B cell (primary cell): ENCODE measurements at regions not wholly inside any gene's neighbourhood (a gene's known extent, or its start where the extent isn't known, plus 50 kb on each side); places are given as distances from the start of the nearest gene placed in this dataset.

Source experiments
- ATAC-seq: fragments of 200-7000 bp; cut with Tn5 transposase; one replicate; pipeline ENCODE4 v1.10.0; 2021; ENCODE audit warnings: low read depth, mild to moderate bottlenecking, moderate number of reproducible peaks, moderate library complexity
- CTCF ChIA-PET: fragments of 350-600 bp; sonication (Branson Sonifier 250); formaldehyde crosslinking; loops from one replicate; lab custom pipeline; 2021; ENCODE audit warnings: antibody characterized with exemption, inconsistent platforms; lab: Charles Lee
- POLR2A ChIA-PET: fragments of 350-600 bp; sonication (Branson Sonifier 250); formaldehyde crosslinking; loops from one replicate; lab custom pipeline; 2021; ENCODE audit warnings: antibody characterized with exemption; lab: Charles Lee
- DNase-seq: peaks from one replicate; pipeline ENCODE4 v3.0.0; 2013
- H2AFZ ChIP-seq: 2 replicates; pipeline ENCODE4 v1.6.1; 2012; ENCODE audit warnings: mild to moderate bottlenecking, low read depth, low read length; ENCODE audit not compliant: insufficient read depth, poor library complexity, severe bottlenecking
- H3K27ac ChIP-seq, 2 donors: 1 replicate in 1 of 2; 2 replicates in 1 of 2; pipeline ENCODE4 v1.5.1; 2012 to 2013; ENCODE audit warnings: low read length in 2 of 2, mild to moderate bottlenecking in 2 of 2, moderate library complexity in 1 of 2
- H3K27me3 ChIP-seq, 4 experiments: fragments of 200-600 bp in 1 of 4; sonication (generic) in 1 of 4; replicated peaks in 1 of 4; 1 replicate in 2 of 4; 2 replicates in 2 of 4; pipeline versions ENCODE4 v1.6.1 to v1.7.0; 2013 to 2016; ENCODE audit warnings: low read length in 3 of 4, mild to moderate bottlenecking in 2 of 4, mixed read lengths in 1 of 4, moderate library complexity in 1 of 4; ENCODE audit not compliant: insufficient read depth in 4 of 4, control insufficient read depth in 3 of 4; ENCODE audit errors: control extremely low read depth in 1 of 4
- H3K36me3 ChIP-seq, 2 experiments: replicated peaks in 1 of 2; 1 replicate in 1 of 2; 2 replicates in 1 of 2; pipeline versions ENCODE4 v1.6.1 to v1.7.1; 2013; ENCODE audit warnings: low read length in 1 of 2; ENCODE audit not compliant: insufficient read depth in 2 of 2, control insufficient read depth in 1 of 2; ENCODE audit errors: control extremely low read depth in 1 of 2, extremely low read depth in 1 of 2
- H3K4me1 ChIP-seq, 2 donors: fragments of 200-600 bp in 1 of 2; sonication (generic) in 1 of 2; 1 replicate in 1 of 2; 2 replicates in 1 of 2; pipeline versions ENCODE4 v1.5.1 to v1.6.1; 2013 to 2017; ENCODE audit warnings: low read length in 2 of 2; ENCODE audit not compliant: control insufficient read depth in 2 of 2, insufficient read depth in 2 of 2
- H3K4me2 ChIP-seq: replicated peaks from 2 replicates; pipeline ENCODE3; 2012; ENCODE audit warnings: mild to moderate bottlenecking, low read depth, low read length; ENCODE audit not compliant: poor library complexity, severe bottlenecking
- H3K4me3 ChIP-seq, 5 experiments: fragments of 200-600 bp in 1 of 5; sonication (generic) in 1 of 5; 1 replicate in 3 of 5; 2 replicates in 2 of 5; pipeline versions ENCODE4 v1.5.1 to v1.7.0; 2011 to 2016; ENCODE audit warnings: low read length in 4 of 5, mild to moderate bottlenecking in 4 of 5, low read depth in 2 of 5, control low read depth in 1 of 5, moderate library complexity in 1 of 5; ENCODE audit not compliant: insufficient read depth in 1 of 5; ENCODE audit errors: control extremely low read depth in 1 of 5, extremely low read depth in 1 of 5
- H3K79me2 ChIP-seq: fragments of 200-600 bp; sonication (generic); one replicate; pipeline ENCODE4 v1.6.0; 2016; ENCODE audit warnings: low read length; ENCODE audit not compliant: control insufficient read depth, insufficient read depth
- H3K9ac ChIP-seq: fragments of 200-600 bp; sonication (generic); 2 replicates; pipeline ENCODE4 v1.6.1; 2017; ENCODE audit warnings: mild to moderate bottlenecking, low read length, moderate library complexity
- H3K9me3 ChIP-seq, 3 donors: one replicate each; pipeline versions ENCODE4 v1.6.1 to v1.7.1; 2013; ENCODE audit warnings: low read length in 2 of 3; ENCODE audit not compliant: control insufficient read depth in 2 of 3, insufficient read depth in 1 of 3; ENCODE audit errors: control extremely low read depth in 1 of 3
- H4K20me1 ChIP-seq: 2 replicates; pipeline ENCODE4 v1.6.0; 2012; ENCODE audit warnings: mild to moderate bottlenecking, low read length; ENCODE audit not compliant: insufficient read depth, control insufficient read depth, poor library complexity, severe bottlenecking
- H3K27ac Mint-ChIP-seq: one replicate; pipeline ENCODE4 v1.8.0; 2021; ENCODE audit warnings: mixed read lengths
- H3K27me3 Mint-ChIP-seq: one replicate; pipeline ENCODE4 v1.8.0; 2021; ENCODE audit warnings: mixed read lengths
- H3K4me1 Mint-ChIP-seq: one replicate; pipeline ENCODE4 v1.8.0; 2021; ENCODE audit warnings: mixed read lengths
- H3K4me3 Mint-ChIP-seq: one replicate; pipeline ENCODE4 v1.8.0; 2021; ENCODE audit warnings: mixed read lengths
- H3K9me3 Mint-ChIP-seq: one replicate; pipeline ENCODE4 v1.8.0; 2022; ENCODE audit warnings: mixed read lengths; ENCODE audit not compliant: insufficient read depth
- EZH2 ChIP-seq: IDR thresholded peaks from 2 replicates; pipeline ENCODE4 v1.6.1; 2012; ENCODE audit warnings: borderline replicate concordance, low read depth, mild to moderate bottlenecking, moderate library complexity, low read length; ENCODE audit not compliant: insufficient read depth, poor library complexity, severe bottlenecking
- WGBS: methylation state at CpG from one replicate; pipeline ENCODE4 v1.1.5; 2013; ENCODE audit warnings: missing lambda C conversion rate; ENCODE audit not compliant: insufficient coverage; 5-methylcytosine and 5-hydroxymethylcytosine counted together
- intact Hi-C: fragments of 100-400 bp; cut with micrococcal nuclease; formaldehyde crosslinking; loops from one replicate; pipeline ENCODE4 v1.10.0; 2022
- TF ChIP-seq, protein P1 (sequence below): fragments of 200-600 bp; IDR thresholded peaks from one replicate; pipeline ENCODE4 v1.8.0; 2022; ENCODE audit warnings: antibody characterized with exemption, mild to moderate bottlenecking

DNA sequence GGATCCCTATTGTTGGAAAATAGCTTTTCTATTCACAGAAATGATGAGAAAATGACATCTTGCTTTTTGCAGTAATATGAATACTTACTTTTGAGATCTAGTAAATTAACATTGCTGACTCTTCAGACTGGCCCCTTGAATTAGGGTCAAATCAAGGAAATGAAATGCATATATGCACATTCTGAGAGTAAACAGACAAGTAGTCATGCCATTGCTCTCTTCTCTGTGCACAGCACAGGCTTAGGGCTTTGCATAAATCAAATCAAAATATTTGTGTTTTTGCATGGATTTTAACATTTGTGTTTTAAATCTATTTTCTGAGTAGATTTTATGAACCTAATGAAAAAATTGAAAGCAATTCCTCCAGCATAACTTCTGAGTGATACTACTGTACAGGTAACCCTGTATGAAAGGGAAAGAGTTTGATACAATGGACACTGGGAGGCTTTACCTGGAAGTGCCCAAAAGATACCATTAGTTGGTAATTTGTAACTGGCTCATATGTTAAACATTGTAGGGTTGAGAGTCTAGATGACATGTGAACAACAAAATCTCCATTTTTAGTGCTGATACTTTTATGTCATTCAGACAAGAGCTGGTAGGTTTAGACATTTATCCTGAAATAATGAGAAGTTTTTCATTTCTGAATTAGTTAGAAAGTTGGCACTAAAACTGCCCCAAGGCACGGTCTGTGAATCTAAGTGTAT lies 280.2 kb upstream of the FBXO33 start:
- Histone ChIP-seq H3K79me2 (no peaks in the 10 kb centered on the region), H3K36me3 (no peaks in the 10 kb centered on the region), H4K20me1 (no peaks in the 10 kb centered on the region), H3K27ac (no peak overlapping the region), H3K4me1 (no peaks in the 10 kb centered on the region), H3K4me3 (no peak overlapping the region), H3K4me2 (no peak overlapping the region), H3K9ac (no peak overlapping the region), H2AFZ (no peak overlapping the region), H3K27me3 (no peaks in the 10 kb centered on the region), H3K9me3 (no peaks in the 10 kb centered on the region)
- H3K27ac Mint-ChIP-seq, result no peak overlapping the region
- no CpG with 5 or more reads among the region's 1 CpG for WGBS
- H3K4me1 Mint-ChIP-seq, result no peaks in the 10 kb centered on the region
- H3K4me3 Mint-ChIP-seq, result no peak overlapping the region
- no peaks in the 10 kb centered on the region for H3K27me3 Mint-ChIP-seq
- TF ChIP-seq EZH2, result no peak
- TF ChIP-seq, protein P1, sequence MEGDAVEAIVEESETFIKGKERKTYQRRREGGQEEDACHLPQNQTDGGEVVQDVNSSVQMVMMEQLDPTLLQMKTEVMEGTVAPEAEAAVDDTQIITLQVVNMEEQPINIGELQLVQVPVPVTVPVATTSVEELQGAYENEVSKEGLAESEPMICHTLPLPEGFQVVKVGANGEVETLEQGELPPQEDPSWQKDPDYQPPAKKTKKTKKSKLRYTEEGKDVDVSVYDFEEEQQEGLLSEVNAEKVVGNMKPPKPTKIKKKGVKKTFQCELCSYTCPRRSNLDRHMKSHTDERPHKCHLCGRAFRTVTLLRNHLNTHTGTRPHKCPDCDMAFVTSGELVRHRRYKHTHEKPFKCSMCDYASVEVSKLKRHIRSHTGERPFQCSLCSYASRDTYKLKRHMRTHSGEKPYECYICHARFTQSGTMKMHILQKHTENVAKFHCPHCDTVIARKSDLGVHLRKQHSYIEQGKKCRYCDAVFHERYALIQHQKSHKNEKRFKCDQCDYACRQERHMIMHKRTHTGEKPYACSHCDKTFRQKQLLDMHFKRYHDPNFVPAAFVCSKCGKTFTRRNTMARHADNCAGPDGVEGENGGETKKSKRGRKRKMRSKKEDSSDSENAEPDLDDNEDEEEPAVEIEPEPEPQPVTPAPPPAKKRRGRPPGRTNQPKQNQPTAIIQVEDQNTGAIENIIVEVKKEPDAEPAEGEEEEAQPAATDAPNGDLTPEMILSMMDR, result no peak
- ChIA-PET POLR2A (no interaction called here), CTCF (no interaction called here)
- H3K9me3 Mint-ChIP-seq, result no peaks in the 10 kb centered on the region
- intact Hi-C loops, result no loop called here
- ATAC-seq (no peak), DNase-seq (no peak)

DNA sequence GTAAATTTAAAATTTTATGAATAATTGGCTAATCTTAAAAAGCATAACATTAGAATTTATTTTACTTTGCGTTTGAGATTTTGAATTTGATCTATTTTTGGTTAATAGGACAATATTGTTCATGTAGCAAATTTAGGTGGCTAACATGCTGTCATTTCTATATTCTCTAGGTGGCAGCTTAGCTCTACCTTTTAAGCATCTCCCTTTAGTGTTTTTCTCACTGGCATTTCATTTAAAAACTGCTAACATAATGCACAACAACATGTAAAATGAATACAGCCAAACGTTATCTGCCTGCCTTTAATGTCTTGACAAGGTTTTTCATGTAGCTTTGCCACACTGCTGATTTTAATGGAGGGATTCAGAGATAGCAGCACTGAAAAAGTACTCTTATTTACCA lies 272.4 kb upstream of the FBXO33 start:
- ChIA-PET POLR2A (no interaction called here), CTCF (no interaction called here)
- no peak overlapping the region for H3K9ac ChIP-seq
- no peaks in the 10 kb centered on the region for H4K20me1 ChIP-seq
- H3K27me3 Mint-ChIP-seq, result no peaks in the 10 kb centered on the region
- H3K27ac Mint-ChIP-seq, result no peak overlapping the region
- no peak overlapping the region for H3K27ac ChIP-seq
- H3K27me3 ChIP-seq, result no peaks in the 10 kb centered on the region
- no peak overlapping the region for H3K4me3 ChIP-seq
- peaks cover 6% of the 10 kb centered on the region for H3K9me3 Mint-ChIP-seq
- TF ChIP-seq, protein P1, result no peak
- no peak for TF ChIP-seq EZH2
- H3K4me3 Mint-ChIP-seq, result no peak overlapping the region
- peaks cover 0 to 6% (median 0%) of the 10 kb centered on the region in 3 donors for H3K9me3 ChIP-seq
- H3K36me3 ChIP-seq, result no peaks in the 10 kb centered on the region
- ATAC-seq (no peak), DNase-seq (no peak)
- no peaks in the 10 kb centered on the region for H3K4me1 ChIP-seq
- intact Hi-C loops, result no loop called here
- no peaks in the 10 kb centered on the region for H3K4me1 Mint-ChIP-seq
- H2AFZ ChIP-seq, result no peak overlapping the region
- no peaks in the 10 kb centered on the region for H3K79me2 ChIP-seq
- no peak overlapping the region for H3K4me2 ChIP-seq
- WGBS, result no CpG with 5 or more reads among the region's 2 CpGs
